ENCODE measurements at regions not wholly inside any gene's neighbourhood (a gene's known extent, or its start where the extent isn't known, plus 50 kb on each side); places are given as distances from the start of the nearest gene placed in this dataset.

DNA sequence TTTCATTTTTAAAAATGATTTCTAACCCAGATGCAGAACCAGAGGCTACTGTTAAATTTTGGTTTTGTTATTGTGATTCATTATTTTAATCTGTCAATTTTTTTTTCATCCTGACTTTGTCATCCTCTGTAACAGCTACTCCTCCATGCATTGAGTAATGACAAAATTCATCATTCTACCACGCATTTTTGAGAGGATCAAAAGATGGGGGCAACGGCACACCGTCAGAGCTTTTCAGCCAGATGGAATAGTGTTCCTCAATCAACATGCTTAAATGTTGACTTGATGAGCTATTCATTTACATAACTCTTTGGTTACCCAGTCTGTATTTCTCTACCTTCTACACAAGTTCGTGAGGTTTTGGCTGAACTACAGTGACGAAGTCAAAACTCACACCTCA, 486.3 kb downstream of the EFNB2 start:
- H3K36me3 Mint-ChIP-seq (ENCODE audit: low read depth) = no peaks in the 10 kb centered on the region
- no peaks in the 10 kb centered on the region for H3K27me3 Mint-ChIP-seq (ENCODE audit: low read depth)
- no peak overlapping the region for H3K27ac Mint-ChIP-seq (ENCODE audit: unreplicated experiment)
- TF ChIP-seq, protein P1, sequence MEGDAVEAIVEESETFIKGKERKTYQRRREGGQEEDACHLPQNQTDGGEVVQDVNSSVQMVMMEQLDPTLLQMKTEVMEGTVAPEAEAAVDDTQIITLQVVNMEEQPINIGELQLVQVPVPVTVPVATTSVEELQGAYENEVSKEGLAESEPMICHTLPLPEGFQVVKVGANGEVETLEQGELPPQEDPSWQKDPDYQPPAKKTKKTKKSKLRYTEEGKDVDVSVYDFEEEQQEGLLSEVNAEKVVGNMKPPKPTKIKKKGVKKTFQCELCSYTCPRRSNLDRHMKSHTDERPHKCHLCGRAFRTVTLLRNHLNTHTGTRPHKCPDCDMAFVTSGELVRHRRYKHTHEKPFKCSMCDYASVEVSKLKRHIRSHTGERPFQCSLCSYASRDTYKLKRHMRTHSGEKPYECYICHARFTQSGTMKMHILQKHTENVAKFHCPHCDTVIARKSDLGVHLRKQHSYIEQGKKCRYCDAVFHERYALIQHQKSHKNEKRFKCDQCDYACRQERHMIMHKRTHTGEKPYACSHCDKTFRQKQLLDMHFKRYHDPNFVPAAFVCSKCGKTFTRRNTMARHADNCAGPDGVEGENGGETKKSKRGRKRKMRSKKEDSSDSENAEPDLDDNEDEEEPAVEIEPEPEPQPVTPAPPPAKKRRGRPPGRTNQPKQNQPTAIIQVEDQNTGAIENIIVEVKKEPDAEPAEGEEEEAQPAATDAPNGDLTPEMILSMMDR (IDR thresholded peaks at IDR 0.05) = no peak
- peaks cover 3% of the 10 kb centered on the region for H3K9me3 Mint-ChIP-seq (ENCODE audit: low read depth)
- DNase-seq (ENCODE audit: low spot score) = no peak
- no peak overlapping the region for H3K4me3 Mint-ChIP-seq (ENCODE audit: unreplicated experiment)
- peaks cover 20% of the 10 kb centered on the region for H3K4me1 Mint-ChIP-seq (ENCODE audit: low read depth)

DNA sequence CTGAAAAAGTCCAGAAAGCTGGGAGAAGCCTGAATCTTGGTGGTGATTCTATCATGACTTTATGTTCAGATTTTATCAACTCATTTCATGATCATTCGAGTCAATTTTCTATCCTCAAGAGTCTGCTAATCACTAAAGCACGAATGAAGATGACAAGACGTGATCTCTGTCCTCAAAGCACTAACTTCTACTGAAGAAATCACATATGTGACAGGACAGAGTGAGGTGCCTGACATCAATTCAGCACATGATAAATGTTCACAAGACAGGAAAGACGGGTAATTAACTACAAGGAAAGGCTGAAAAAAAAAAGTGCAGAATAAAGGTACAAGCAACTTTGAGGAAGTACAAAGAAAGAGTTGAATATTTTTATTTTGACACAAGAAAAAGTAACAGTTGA, 487.1 kb downstream of the EFNB2 start:
- DNase-seq (ENCODE audit: low spot score) = no peak
- no peaks in the 10 kb centered on the region for H3K27me3 Mint-ChIP-seq (ENCODE audit: low read depth)

DNA sequence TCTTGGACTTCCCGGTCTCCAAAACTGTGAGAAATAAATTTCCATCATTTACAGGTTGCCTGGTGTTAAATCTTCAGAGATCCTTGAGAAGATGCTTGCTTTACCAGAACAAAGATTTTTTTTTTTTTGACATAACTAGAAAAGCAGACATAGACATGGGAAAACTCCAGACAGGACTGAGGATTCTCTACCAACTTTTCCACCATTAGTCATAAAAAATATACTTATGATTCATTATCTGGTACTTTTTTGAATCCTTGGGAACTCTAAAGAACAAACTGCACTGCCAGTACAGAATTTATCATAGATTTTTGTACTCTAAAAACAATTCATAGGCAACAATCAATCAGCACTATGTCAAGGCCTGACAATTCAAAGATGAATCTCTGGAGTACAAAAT, 487.6 kb downstream of the EFNB2 start:
- H3K4me3 Mint-ChIP-seq (ENCODE audit: unreplicated experiment) = no peak overlapping the region
- no peaks in the 10 kb centered on the region for H3K36me3 Mint-ChIP-seq (ENCODE audit: low read depth)
- peak overlapping the region; percentile 92 for H3K27ac Mint-ChIP-seq (ENCODE audit: unreplicated experiment)
- no peaks in the 10 kb centered on the region for H3K27me3 Mint-ChIP-seq (ENCODE audit: low read depth)
- H3K9me3 Mint-ChIP-seq (ENCODE audit: low read depth) = peaks cover 3% of the 10 kb centered on the region
- no peak for DNase-seq (ENCODE audit: low spot score)
- TF ChIP-seq, protein P1 (IDR thresholded peaks at IDR 0.05) = no peak
- peaks cover 20% of the 10 kb centered on the region for H3K4me1 Mint-ChIP-seq (ENCODE audit: low read depth)

More for the DNA sequence above, 487.1 kb downstream of the EFNB2 start:
- Mint-ChIP-seq H3K36me3 (ENCODE audit: low read depth) (no peaks in the 10 kb centered on the region), H3K4me1 (ENCODE audit: low read depth) (peaks cover 20% of the 10 kb centered on the region), H3K9me3 (ENCODE audit: low read depth) (peaks cover 3% of the 10 kb centered on the region), H3K4me3 (ENCODE audit: unreplicated experiment) (no peak overlapping the region), H3K27ac (ENCODE audit: unreplicated experiment) (no peak overlapping the region)
- TF ChIP-seq, protein P1 (IDR thresholded peaks at IDR 0.05) = no peak

DNA sequence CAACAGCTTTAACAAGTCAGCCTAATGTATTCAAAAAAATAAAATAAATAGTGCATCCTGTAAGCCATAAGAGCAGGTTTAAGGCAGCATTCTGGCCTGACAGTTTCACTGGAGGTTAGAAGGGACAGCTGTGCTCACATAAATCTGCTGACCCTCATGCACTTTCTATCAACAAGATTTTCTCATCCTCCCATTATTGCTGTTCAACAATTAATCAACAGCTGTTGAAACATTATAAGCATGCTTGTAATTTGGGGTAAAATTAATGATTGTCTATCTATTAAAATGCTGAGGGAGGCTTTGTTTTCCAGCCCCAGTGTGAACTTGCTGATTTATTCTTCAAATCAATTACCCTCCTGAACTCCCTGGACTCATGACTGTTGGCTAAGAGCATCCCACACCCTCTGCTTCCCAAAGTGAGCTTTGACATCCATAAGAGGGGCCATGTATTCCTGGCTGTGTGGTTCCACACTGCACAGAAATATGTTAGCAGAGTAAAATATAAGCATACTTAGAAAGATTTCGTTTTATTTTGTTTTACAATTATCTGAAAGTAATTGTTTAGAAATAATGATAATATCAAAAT, 492.4 kb downstream of the EFNB2 start:
- TF ChIP-seq, protein P1 (IDR thresholded peaks at IDR 0.05) = no peak
- no peak for DNase-seq (ENCODE audit: low spot score)
- no peaks in the 10 kb centered on the region for H3K27me3 Mint-ChIP-seq (ENCODE audit: low read depth)
- H3K36me3 Mint-ChIP-seq (ENCODE audit: low read depth) = no peaks in the 10 kb centered on the region
- H3K4me3 Mint-ChIP-seq (ENCODE audit: unreplicated experiment) = no peak overlapping the region
- no peaks in the 10 kb centered on the region for H3K9me3 Mint-ChIP-seq (ENCODE audit: low read depth)
- H3K27ac Mint-ChIP-seq (ENCODE audit: unreplicated experiment) = no peak overlapping the region
- peaks cover 21% of the 10 kb centered on the region for H3K4me1 Mint-ChIP-seq (ENCODE audit: low read depth)

DNA sequence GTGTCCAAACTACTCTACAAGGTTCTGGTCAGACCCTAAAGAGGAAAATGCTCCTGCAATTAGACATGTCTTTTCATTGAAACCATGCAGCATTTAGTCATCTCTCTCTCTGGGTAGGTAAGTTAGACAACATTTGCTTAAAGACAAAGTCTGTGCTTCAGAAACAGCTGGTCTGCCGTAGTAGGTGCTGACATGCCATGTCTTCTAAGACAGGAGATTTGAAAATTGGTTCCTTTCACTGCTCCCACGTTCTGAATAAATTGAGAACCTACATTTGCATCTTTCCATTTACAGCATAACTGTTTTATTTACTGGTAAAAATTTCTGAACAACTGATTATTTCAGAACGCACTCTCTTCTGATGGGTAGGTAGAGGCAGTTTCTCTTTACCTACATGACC, 494.0 kb downstream of the EFNB2 start:
- H3K4me1 Mint-ChIP-seq (ENCODE audit: low read depth) = peaks cover 12% of the 10 kb centered on the region
- no peaks in the 10 kb centered on the region for H3K27me3 Mint-ChIP-seq (ENCODE audit: low read depth)
- no peaks in the 10 kb centered on the region for H3K9me3 Mint-ChIP-seq (ENCODE audit: low read depth)
- TF ChIP-seq, protein P1 (IDR thresholded peaks at IDR 0.05) = no peak
- no peak overlapping the region for H3K27ac Mint-ChIP-seq (ENCODE audit: unreplicated experiment)
- no peak overlapping the region for H3K4me3 Mint-ChIP-seq (ENCODE audit: unreplicated experiment)
- no peak for DNase-seq (ENCODE audit: low spot score)
- H3K36me3 Mint-ChIP-seq (ENCODE audit: low read depth) = no peaks in the 10 kb centered on the region

Data from chondrocyte (in vitro differentiated cells).